SIG-M5 treated with dmso at 0.1 percent for 504 hours (cell line): ENCODE measurements at regions not wholly inside any gene's neighbourhood (a gene's known extent, or its start where the extent isn't known, plus 50 kb on each side); places are given as distances from the start of the nearest gene placed in this dataset.
"Not testable (repeated sequence)": the region's sequence is repeated elsewhere in the genome, so short reads cannot be mapped to it uniquely, and the experiment has no call there.

Source experiments
- DNase-seq: peaks from one replicate; lab custom pipeline; 2025; ENCODE audit not compliant: unreplicated experiment; lab: John Stamatoyannopoulos, UW

GRCh38 chr3:38966811-38967692, 84.7 kb downstream of the SCN11A start:
- DNase-seq: no peak

GRCh38 chr3:38964646-38965045, 87.1 kb downstream of the SCN11A start:
- no peak for DNase-seq

- no peak for DNase-seq
Measured at GRCh38 chr3:38964204-38964603, 87.5 kb downstream of the SCN11A start.

GRCh38 chr3:38960953-38961622, 90.7 kb downstream of the SCN11A start:
- DNase-seq: peak; percentile 56

GRCh38 chr3:38960042-38960622, 91.6 kb downstream of the SCN11A start:
- no peak for DNase-seq

GRCh38 chr3:38958026-38958720, 93.6 kb downstream of the SCN11A start:
- no peak for DNase-seq

- no peak for DNase-seq
Measured at GRCh38 chr3:38957296-38957695, 94.4 kb downstream of the SCN11A start.

GRCh38 chr3:38952721-38953120, 99.0 kb downstream of the SCN11A start:
- no peak for DNase-seq

- DNase-seq: not testable (repeated sequence)
Measured at GRCh38 chr3:38951167-38951566, 100.6 kb downstream of the SCN11A start.

- DNase-seq: peak; percentile 63
Measured at GRCh38 chr3:38950581-38950980, 101.2 kb downstream of the SCN11A start.

- no peak for DNase-seq
Measured at GRCh38 chr3:38949994-38950393, 101.8 kb downstream of the SCN11A start.

- DNase-seq: no peak
Measured at GRCh38 chr3:38940394-38940793, 111.3 kb downstream of the SCN11A start.

- DNase-seq: no peak
Measured at GRCh38 chr3:38925351-38925750, 109.3 kb upstream of the SCN10A start.

GRCh38 chr3:38916706-38917105, 100.7 kb upstream of the SCN10A start:
- DNase-seq: no peak

- no peak for DNase-seq
Measured at GRCh38 chr3:38907426-38907825, 91.4 kb upstream of the SCN10A start.

GRCh38 chr3:38890426-38890825, 74.4 kb upstream of the SCN10A start:
- no peak for DNase-seq

GRCh38 chr3:38878646-38879045, 62.6 kb upstream of the SCN10A start:
- no peak for DNase-seq
